Heart left ventricle (tissue), 16 donors: ENCODE measurements at regions not wholly inside any gene's neighbourhood (a gene's known extent, or its start where the extent isn't known, plus 50 kb on each side); places are given as distances from the start of the nearest gene placed in this dataset.

Experiments
- ATAC-seq, 4 donors: fragments of 200-7000 bp; cut with Tn5 transposase; one replicate each; pipeline ENCODE4 v1.9.1; 2020 to 2022; ENCODE audit warnings: moderate library complexity in 4 of 4, mild to moderate bottlenecking in 3 of 4, moderate number of reproducible peaks in 1 of 4
- DNase-seq, 5 donors: peaks; one replicate each; pipeline ENCODE4 v3.0.0-alpha.2; 2020
- H3K27ac ChIP-seq, 12 donors: fragments of 200-600 bp; sonication (generic) in 4 of 12; one replicate each; pipeline versions ENCODE4 v1.5.0 to v1.8.0; 2016 to 2022; ENCODE audit warnings: mild to moderate bottlenecking in 2 of 12
- H3K27me3 ChIP-seq, 9 donors: fragments of 200-600 bp; sonication (generic) in 2 of 9; one replicate each; pipeline versions ENCODE4 v1.5.1 to v1.8.0; 2016 to 2022; ENCODE audit warnings: mild to moderate bottlenecking in 3 of 9
- H3K36me3 ChIP-seq, 9 donors: fragments of 200-600 bp; sonication (generic) in 2 of 9; one replicate each; pipeline versions ENCODE4 v1.5.0 to v1.8.0; 2018 to 2022; ENCODE audit warnings: mild to moderate bottlenecking in 2 of 9
- H3K4me1 ChIP-seq, 12 donors: fragments of 200-600 bp; sonication (generic) in 4 of 12; one replicate each; pipeline versions ENCODE4 v1.5.0 to v1.8.0; 2016 to 2022; ENCODE audit warnings: mild to moderate bottlenecking in 3 of 12
- H3K4me3 ChIP-seq, 12 donors: fragments of 200-600 bp; sonication (generic) in 4 of 12; one replicate each; pipeline versions ENCODE4 v1.5.0 to v1.8.0; 2017 to 2022; ENCODE audit warnings: mild to moderate bottlenecking in 9 of 12, moderate library complexity in 4 of 12
- H3K9me3 ChIP-seq, 12 donors: fragments of 200-600 bp; sonication (generic) in 4 of 12; one replicate each; pipeline versions ENCODE4 v1.5.0 to v1.8.0; 2016 to 2022; ENCODE audit warnings: mild to moderate bottlenecking in 1 of 12
- CTCF ChIP-seq, 12 donors: fragments of 200-600 bp; sonication (generic) in 4 of 12; IDR thresholded peaks; one replicate each; pipeline versions ENCODE4 v1.5.0 to v1.8.0; 2018 to 2022; ENCODE audit warnings: antibody characterized with exemption in 12 of 12, mild to moderate bottlenecking in 5 of 12
- POLR2A ChIP-seq, 2 donors: fragments of 450-650 bp; IDR thresholded peaks; one replicate each; pipeline ENCODE4 v1.6.1; 2017; ENCODE audit warnings: antibody characterized with exemption in 2 of 2, mild to moderate bottlenecking in 2 of 2, moderate library complexity in 2 of 2
- WGBS, 4 donors: extraction: QIAGEN DNeasy Blood & Tissue Kit in 2 of 4; methylation state at CpG; one replicate each; pipeline versions ENCODE4 v1.1.5 to v1.1.7; 2013 to 2018; 5-methylcytosine and 5-hydroxymethylcytosine counted together
- intact Hi-C, 10 donors: fragments of 100-400 bp; cut with DNase I; formaldehyde crosslinking; loops; one replicate each; pipeline versions ENCODE4 v1.11.1 to v1.14.2; 2022
- donor health status: ischemic (EF 13 %, LVEDD 7.1; RV severe dilation, severe dysfunction).
- donor health status: healthy with polysubstance abuse.
- donor health status: DM: no; HTN: yes; CAD: no.
- donor health status: DM: no; HTN: no; CAD: no.
- donor health status: ischemic (EF 25% LVEDD 6.9; RV normal size, moderate dysfunction).
- donor health status: ischemic (EF 25% LVEDD 5.7; RV mildly dilated, moderate dysfunction).
- donor health status: healthy.
- donor health status: DM: yes; HTN: yes; CAD: no.
- donor health status: ischemic (EF 35%, LVEDD 5.7; RV mildly dilated, moderate dysfunction).
- donor health status: nonischemic (EF 11% LVEDD 7.7; RV severe dilation, severe dysfunction).
- donor health status: DM: yes; HTN: yes; CAD: no.
- donor health status: PGD.
- donor health status: ischemic (EF 29% LVEDD 5.4; RV normal size, mild dysfunction).
- donor health status: nonischemic (EF 23%, LVEDD 6.1; RV moderate dilation, normal function).

GRCh38 chr13:95462801-95463200 is 89.7 kb upstream of the CLDN10 start:
- no peak for ATAC-seq
- no peaks in the 10 kb centered on the region for H3K36me3 ChIP-seq
- no peak overlapping the region for H3K4me3 ChIP-seq
- no peaks in the 10 kb centered on the region for H3K27me3 ChIP-seq
- DNase-seq = no peak
- H3K9me3 ChIP-seq = peaks cover 0 to 15% (median 0%) of the 10 kb centered on the region in 12 donors
- intact Hi-C loops = no loop called here
- WGBS, 4 donors = 41 to 53% (median 48%) methylated on average over 3 of the region's 3 CpGs
- no peak overlapping the region for H3K27ac ChIP-seq
- no peak for TF ChIP-seq CTCF (IDR thresholded peaks at IDR 0.05)
- TF ChIP-seq POLR2A (IDR thresholded peaks at IDR 0.05) = no peak
- H3K4me1 ChIP-seq = no peaks in the 10 kb centered on the region

- Histone ChIP-seq H3K9me3 (peaks cover 0 to 18% (median 0%) of the 10 kb centered on the region in 12 donors), H3K4me1 (no peaks in the 10 kb centered on the region), H3K36me3 (no peaks in the 10 kb centered on the region), H3K27me3 (no peaks in the 10 kb centered on the region), H3K27ac (no peak overlapping the region), H3K4me3 (no peak overlapping the region)
- ATAC-seq (no peak), DNase-seq (no peak)
- TF ChIP-seq CTCF (IDR thresholded peaks at IDR 0.05) (no peak), POLR2A (IDR thresholded peaks at IDR 0.05) (no peak)
- intact Hi-C loops = no loop called here
These were observed 89.0 kb upstream of the CLDN10 start for GRCh38 chr13:95463531-95463930.

DNA sequence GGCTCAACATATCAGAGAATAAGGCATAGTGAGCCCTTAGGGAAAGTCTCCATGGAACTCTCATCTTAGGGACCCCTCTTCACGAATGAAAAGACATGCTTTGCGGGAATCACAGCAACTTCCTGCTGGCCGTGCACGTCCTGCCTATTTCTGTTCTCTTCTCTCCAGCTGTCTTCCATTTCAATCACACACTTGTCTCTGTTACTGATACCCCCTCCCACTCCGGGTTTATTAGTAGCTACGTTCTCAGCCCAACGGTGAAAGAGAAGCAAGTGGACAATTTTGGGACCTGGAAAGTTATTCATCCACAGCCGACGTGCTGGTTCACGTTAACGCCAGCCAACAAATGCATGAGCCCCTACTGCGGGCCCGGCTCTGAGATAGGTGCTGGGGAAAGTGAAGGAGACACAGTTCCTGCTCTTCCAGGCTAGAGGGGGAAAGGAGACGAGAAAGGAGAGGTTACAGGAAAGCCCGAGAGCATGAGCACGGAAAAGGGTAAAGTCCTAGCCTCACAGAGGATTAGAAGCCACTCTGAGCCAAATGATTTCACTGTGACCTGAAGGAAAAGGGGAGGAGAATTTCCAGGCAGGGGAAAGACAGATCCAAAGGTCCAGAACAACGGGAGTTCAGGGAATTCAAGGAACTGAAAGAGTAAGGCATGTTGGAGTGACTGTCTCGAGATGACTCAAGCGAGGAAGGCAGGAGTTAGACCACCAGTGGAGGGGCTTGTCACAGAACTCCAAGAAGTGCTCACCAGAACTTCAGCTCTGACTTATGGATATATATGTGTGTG is 81.8 kb upstream of the CLDN10 start:
- 57 to 64% (median 62%) methylated on average over 19 of the region's 19 CpGs for WGBS, 4 donors
- DNase-seq (no peak), ATAC-seq (no peak)
- no peak overlapping the region for H3K27ac ChIP-seq
- TF ChIP-seq CTCF (IDR thresholded peaks at IDR 0.05) (no peak), POLR2A (IDR thresholded peaks at IDR 0.05) (no peak)
- no peaks in the 10 kb centered on the region for H3K27me3 ChIP-seq
- intact Hi-C loops = loop anchor here in 3 of 10 donors (10.0 kb wide), 3 partner anchors 276 to 796 kb away; no protein-coding TSS in a partner anchor
- no peaks in the 10 kb centered on the region for H3K4me1 ChIP-seq
- no peaks in the 10 kb centered on the region for H3K36me3 ChIP-seq
- H3K4me3 ChIP-seq = no peak overlapping the region
- peaks cover 0 to 6% (median 0%) of the 10 kb centered on the region in 12 donors for H3K9me3 ChIP-seq

DNA sequence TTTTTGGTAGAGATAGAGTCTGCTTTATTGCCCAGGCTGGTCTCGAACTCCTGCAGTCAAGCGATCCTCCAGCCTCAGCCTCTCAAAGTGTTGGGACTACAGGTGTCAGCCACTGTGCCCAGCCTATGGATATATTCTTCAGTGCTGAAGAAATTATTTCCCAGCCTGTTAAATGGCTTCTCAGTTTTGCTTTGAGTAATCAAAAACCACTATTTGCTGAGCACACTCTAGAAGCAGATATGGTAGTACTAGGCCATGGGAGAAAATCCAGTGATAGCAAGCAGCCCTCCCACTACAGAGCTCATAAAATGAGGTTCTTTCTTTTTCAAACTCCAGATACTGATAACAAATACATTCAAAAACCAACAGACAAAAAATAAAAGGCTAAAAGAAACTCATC is 80.6 kb upstream of the CLDN10 start:
- Histone ChIP-seq H3K4me3 (no peak overlapping the region), H3K9me3 (peaks cover 0 to 6% (median 0%) of the 10 kb centered on the region in 12 donors), H3K27ac (no peak overlapping the region), H3K27me3 (peaks cover 0 to 2% (median 0%) of the 10 kb centered on the region in 9 donors), H3K36me3 (no peaks in the 10 kb centered on the region), H3K4me1 (no peaks in the 10 kb centered on the region)
- intact Hi-C loops = loop anchor here in 3 of 10 donors (10.0 kb wide), 3 partner anchors 277 to 797 kb away; no protein-coding TSS in a partner anchor
- DNase-seq (no peak), ATAC-seq (no peak)
- WGBS, 4 donors = 95 to 100% (median 100%) methylated on average over 2 of the region's 2 CpGs
- TF ChIP-seq POLR2A (IDR thresholded peaks at IDR 0.05) (no peak), CTCF (IDR thresholded peaks at IDR 0.05) (no peak)
